Liver (tissue), 8 donors: ENCODE measurements at regions not wholly inside any gene's neighbourhood (a gene's known extent, or its start where the extent isn't known, plus 50 kb on each side); places are given as distances from the start of the nearest gene placed in this dataset.

Source experiments
- DNase-seq: peaks from one replicate; pipeline ENCODE4 v3.0.0-alpha.2; 2017; ENCODE audit warnings: low spot score
- H3K27ac ChIP-seq, 2 donors: one replicate each; pipeline ENCODE4 v1.7.0; 2013; ENCODE audit warnings: inconsistent platforms in 2 of 2, low read length in 2 of 2, control low read depth in 1 of 2, low read depth in 1 of 2, mild to moderate bottlenecking in 1 of 2
- H3K27me3 ChIP-seq, 4 donors: one replicate each; pipeline versions ENCODE4 v1.6.1 to v1.7.0; 2013; ENCODE audit warnings: low read length in 3 of 4, inconsistent platforms in 1 of 4, mild to moderate bottlenecking in 1 of 4, moderate library complexity in 1 of 4; ENCODE audit not compliant: control insufficient read depth in 4 of 4, insufficient read depth in 4 of 4
- H3K36me3 ChIP-seq, 4 donors: one replicate each; pipeline versions ENCODE4 v1.6.1 to v1.7.0; 2013; ENCODE audit warnings: low read length in 3 of 4, mild to moderate bottlenecking in 3 of 4, low read depth in 1 of 4, moderate library complexity in 1 of 4; ENCODE audit not compliant: control insufficient read depth in 4 of 4, insufficient read depth in 3 of 4
- H3K4me1 ChIP-seq, 4 donors: one replicate each; pipeline versions ENCODE4 v1.6.1 to v1.7.0; 2013; ENCODE audit warnings: low read length in 3 of 4, mild to moderate bottlenecking in 3 of 4, moderate library complexity in 1 of 4; ENCODE audit not compliant: control insufficient read depth in 4 of 4, insufficient read depth in 4 of 4
- H3K4me3 ChIP-seq, 3 donors: one replicate each; pipeline versions ENCODE4 v1.6.1 to v1.7.0; 2013; ENCODE audit warnings: low read length in 3 of 3, control low read depth in 1 of 3, low read depth in 1 of 3, mild to moderate bottlenecking in 1 of 3
- H3K9ac ChIP-seq, 2 donors: one replicate each; pipeline ENCODE4 v1.7.0; 2013; ENCODE audit warnings: low read length in 2 of 2, mild to moderate bottlenecking in 2 of 2, moderate library complexity in 2 of 2, control low read depth in 1 of 2, low read depth in 1 of 2
- H3K9me3 ChIP-seq, 4 donors: one replicate each; pipeline versions ENCODE4 v1.6.1 to v1.7.0; 2013; ENCODE audit warnings: low read length in 3 of 4; ENCODE audit not compliant: control insufficient read depth in 4 of 4
- ATF3 ChIP-seq: IDR thresholded peaks from 2 replicates; pipeline ENCODE4 v1.6.1; 2016; ENCODE audit warnings: antibody characterized with exemption
- CTCF ChIP-seq: fragments of 150-350 bp; IDR thresholded peaks from 2 replicates; pipeline ENCODE4 v1.5.1; 2017; ENCODE audit warnings: improper control_type of control experiment, low read depth, low read length; ENCODE audit not compliant: missing input control
- EGR1 ChIP-seq, 2 donors: IDR thresholded peaks; 2 replicates each; pipeline ENCODE4 v1.6.1; 2016 to 2018; ENCODE audit warnings: antibody characterized with exemption in 2 of 2, low read depth in 2 of 2
- FOXA1 ChIP-seq: IDR thresholded peaks from 2 replicates; pipeline ENCODE4 v1.6.1; 2016; ENCODE audit warnings: antibody characterized with exemption
- FOXA2 ChIP-seq: IDR thresholded peaks from 2 replicates; pipeline ENCODE4 v1.6.1; 2016; ENCODE audit warnings: antibody characterized with exemption
- GABPA ChIP-seq, 2 donors: IDR thresholded peaks in 1 of 2; conservative IDR thresholded peaks in 1 of 2; 2 replicates each; pipeline ENCODE4 v1.6.1; 2016; ENCODE audit warnings: antibody characterized with exemption in 2 of 2, mild to moderate bottlenecking in 1 of 2, moderate library complexity in 1 of 2
- HNF4G ChIP-seq: IDR thresholded peaks from 2 replicates; pipeline ENCODE4 v1.6.1; 2016; ENCODE audit warnings: antibody characterized with exemption
- JUND ChIP-seq, 2 donors: IDR thresholded peaks; 2 replicates each; pipeline ENCODE4 v1.6.1; 2016; ENCODE audit warnings: antibody characterized with exemption in 2 of 2
- MAX ChIP-seq: IDR thresholded peaks from 2 replicates; pipeline ENCODE4 v1.6.1; 2016; ENCODE audit warnings: antibody characterized with exemption
- NR2F2 ChIP-seq: IDR thresholded peaks from 2 replicates; pipeline ENCODE4 v1.6.1; 2016; ENCODE audit warnings: antibody characterized with exemption
- RAD21 ChIP-seq, 2 donors: IDR thresholded peaks; 2 replicates each; pipeline ENCODE4 v1.6.1; 2016; ENCODE audit warnings: antibody characterized with exemption in 2 of 2, mild to moderate bottlenecking in 2 of 2
- REST ChIP-seq: IDR thresholded peaks from 2 replicates; pipeline ENCODE4 v1.6.1; 2016; ENCODE audit warnings: antibody characterized with exemption, mild to moderate bottlenecking
- RXRA ChIP-seq, 2 donors: IDR thresholded peaks; 2 replicates each; pipeline ENCODE4 v1.6.1; 2017 to 2018; ENCODE audit warnings: antibody characterized with exemption in 2 of 2, mild to moderate bottlenecking in 1 of 2
- SP1 ChIP-seq: IDR thresholded peaks from 2 replicates; pipeline ENCODE4 v1.6.1; 2018; ENCODE audit warnings: antibody characterized with exemption, mild to moderate bottlenecking
- YY1 ChIP-seq: IDR thresholded peaks from 2 replicates; pipeline ENCODE4 v1.6.1; 2016; ENCODE audit warnings: antibody characterized with exemption, mild to moderate bottlenecking
- WGBS: extraction: QIAGEN DNeasy Blood & Tissue Kit; methylation state at CpG from one replicate; pipeline ENCODE4 v1.1.7; 2013; 5-methylcytosine and 5-hydroxymethylcytosine counted together
- TF ChIP-seq, protein P1 (sequence below): IDR thresholded peaks from 2 replicates; pipeline ENCODE4 v1.6.1; 2016; ENCODE audit warnings: antibody characterized with exemption
- donor health status: healthy.
- donor health status: healthy.
- donor health status: healthy.
- donor health status: healthy.
- donor health status: healthy.

- Histone ChIP-seq H3K9me3 (no peaks in the 10 kb centered on the region), H3K36me3 (no peaks in the 10 kb centered on the region), H3K27ac (no peak overlapping the region), H3K4me1 (no peaks in the 10 kb centered on the region), H3K27me3 (peaks cover 0 to 6% (median 0%) of the 10 kb centered on the region in 4 donors), H3K4me3 (no peak overlapping the region), H3K9ac (no peak overlapping the region)
- DNase-seq, result no peak
- WGBS, result 63% methylated on average over 2 of the region's 2 CpGs
- TF ChIP-seq REST (no peak), JUND (IDR thresholded peaks at IDR 0.05) (no peak), EGR1 (IDR thresholded peaks at IDR 0.05; ENCODE audit: low read depth in 2 of 2) (no peak), SP1 (no peak)
Observed at GRCh38 chr7:131967216-131967730, 410.8 kb upstream of the PODXL start.

DNA sequence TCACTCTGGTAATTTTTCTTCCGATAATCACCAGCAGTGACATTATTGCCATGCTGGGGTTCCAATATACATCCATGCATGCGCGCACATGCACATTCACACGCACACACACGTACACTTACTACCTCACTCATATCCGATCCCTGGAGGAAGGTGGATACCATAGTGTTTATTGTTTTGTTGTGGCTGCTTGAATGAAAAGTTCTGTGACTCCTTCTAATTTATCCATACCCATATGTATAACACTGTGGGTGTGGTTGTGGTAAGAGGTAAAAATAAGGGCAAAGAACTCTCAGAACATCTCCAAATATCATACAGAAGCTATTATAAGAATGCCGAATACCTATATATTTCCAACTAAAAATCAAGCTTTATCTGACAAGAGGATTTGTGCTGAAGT is 407.8 kb upstream of the PODXL start:
- Histone ChIP-seq H3K36me3 (no peaks in the 10 kb centered on the region), H3K27ac (no peak overlapping the region), H3K4me1 (no peaks in the 10 kb centered on the region), H3K27me3 (peaks cover 0 to 4% (median 0%) of the 10 kb centered on the region in 4 donors), H3K9ac (no peak overlapping the region), H3K9me3 (no peaks in the 10 kb centered on the region), H3K4me3 (no peak overlapping the region)
- no peak for DNase-seq
- WGBS, result 92% methylated on average over 7 of the region's 7 CpGs
- TF ChIP-seq SP1 (no peak), JUND (IDR thresholded peaks at IDR 0.05) (no peak), EGR1 (IDR thresholded peaks at IDR 0.05; ENCODE audit: low read depth in 2 of 2) (no peak), MAX (no peak), CTCF (no peak), RXRA (IDR thresholded peaks at IDR 0.05) (no peak), FOXA2 (no peak), REST (no peak), RAD21 (IDR thresholded peaks at IDR 0.05) (no peak), ATF3 (no peak), NR2F2 (no peak), YY1 (no peak), FOXA1 (no peak), HNF4G (no peak), GABPA (IDR thresholded peaks at IDR 0.05 in 1 of 2, conservative IDR thresholded peaks at IDR 0.05 in 1 of 2) (no peak)
- TF ChIP-seq, protein P1, sequence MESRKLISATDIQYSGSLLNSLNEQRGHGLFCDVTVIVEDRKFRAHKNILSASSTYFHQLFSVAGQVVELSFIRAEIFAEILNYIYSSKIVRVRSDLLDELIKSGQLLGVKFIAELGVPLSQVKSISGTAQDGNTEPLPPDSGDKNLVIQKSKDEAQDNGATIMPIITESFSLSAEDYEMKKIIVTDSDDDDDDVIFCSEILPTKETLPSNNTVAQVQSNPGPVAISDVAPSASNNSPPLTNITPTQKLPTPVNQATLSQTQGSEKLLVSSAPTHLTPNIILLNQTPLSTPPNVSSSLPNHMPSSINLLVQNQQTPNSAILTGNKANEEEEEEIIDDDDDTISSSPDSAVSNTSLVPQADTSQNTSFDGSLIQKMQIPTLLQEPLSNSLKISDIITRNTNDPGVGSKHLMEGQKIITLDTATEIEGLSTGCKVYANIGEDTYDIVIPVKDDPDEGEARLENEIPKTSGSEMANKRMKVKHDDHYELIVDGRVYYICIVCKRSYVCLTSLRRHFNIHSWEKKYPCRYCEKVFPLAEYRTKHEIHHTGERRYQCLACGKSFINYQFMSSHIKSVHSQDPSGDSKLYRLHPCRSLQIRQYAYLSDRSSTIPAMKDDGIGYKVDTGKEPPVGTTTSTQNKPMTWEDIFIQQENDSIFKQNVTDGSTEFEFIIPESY, result no peak
